CD4-positive, alpha-beta T cell (primary cell): ENCODE measurements at regions not wholly inside any gene's neighbourhood (a gene's known extent, or its start where the extent isn't known, plus 50 kb on each side); places are given as distances from the start of the nearest gene placed in this dataset.

Source experiments
- ATAC-seq: fragments of 200-7000 bp; cut with Tn5 transposase; one replicate; pipeline ENCODE4 v1.10.0; 2022; ENCODE audit warnings: mild to moderate bottlenecking; ENCODE audit not compliant: poor library complexity
- CTCF ChIA-PET: fragments of 350-600 bp; sonication (Branson Sonifier 250); formaldehyde crosslinking; loops from one replicate; lab custom pipeline; 2021; ENCODE audit warnings: antibody characterized with exemption, inconsistent platforms; lab: Charles Lee
- POLR2A ChIA-PET: fragments of 350-600 bp; sonication (Branson Sonifier 250); formaldehyde crosslinking; loops from one replicate; lab custom pipeline; 2021; ENCODE audit warnings: antibody characterized with exemption, inconsistent platforms; lab: Charles Lee
- DNase-seq, 14 experiments: peaks; one replicate each; pipeline ENCODE4 v3.0.0-alpha.2; 2013 to 2020; ENCODE audit warnings: mixed read lengths in 2 of 14
- H3K27ac ChIP-seq, 2 donors: one replicate each; pipeline versions ENCODE4 v1.5.1 to v1.7.0; 2013; ENCODE audit warnings: low read length in 2 of 2, low read depth in 1 of 2, mild to moderate bottlenecking in 1 of 2
- H3K27me3 ChIP-seq, 2 experiments: 1 replicate in 1 of 2; 2 replicates in 1 of 2; pipeline versions ENCODE4 v1.6.1 to v1.7.0; 2013; ENCODE audit warnings: low read length in 2 of 2, control low read depth in 1 of 2, mild to moderate bottlenecking in 1 of 2, moderate library complexity in 1 of 2; ENCODE audit not compliant: insufficient read depth in 2 of 2, control insufficient read depth in 1 of 2
- H3K36me3 ChIP-seq: one replicate; pipeline ENCODE4 v1.6.1; 2013; ENCODE audit warnings: low read length, control low read depth; ENCODE audit not compliant: insufficient read depth
- H3K4me1 ChIP-seq: one replicate; pipeline ENCODE4 v1.6.1; 2013; ENCODE audit warnings: low read length, control low read depth; ENCODE audit not compliant: insufficient read depth
- H3K4me3 ChIP-seq: one replicate; pipeline ENCODE4 v1.5.1; 2013; ENCODE audit warnings: mild to moderate bottlenecking, low read length, moderate library complexity
- H3K9me3 ChIP-seq, 2 experiments: 1 replicate in 1 of 2; 2 replicates in 1 of 2; pipeline versions ENCODE4 v1.6.1 to v1.7.0; 2013; ENCODE audit warnings: low read length in 2 of 2, mild to moderate bottlenecking in 2 of 2, control low read depth in 1 of 2, moderate library complexity in 1 of 2; ENCODE audit not compliant: control insufficient read depth in 1 of 2, insufficient read depth in 1 of 2
- H3K27ac Mint-ChIP-seq: one replicate; pipeline ENCODE4 v1.8.0; 2020; ENCODE audit warnings: mixed read lengths
- H3K27me3 Mint-ChIP-seq: one replicate; pipeline ENCODE4 v1.8.0; 2021; ENCODE audit warnings: mixed read lengths
- H3K36me3 Mint-ChIP-seq: one replicate; pipeline ENCODE4 v1.8.0; 2021; ENCODE audit warnings: low read depth, mixed read lengths
- H3K4me1 Mint-ChIP-seq: one replicate; pipeline ENCODE4 v1.8.0; 2021; ENCODE audit warnings: low read depth, mixed read lengths
- H3K4me3 Mint-ChIP-seq: one replicate; pipeline ENCODE4 v1.8.0; 2020; ENCODE audit warnings: mild to moderate bottlenecking, mixed read lengths
- H3K9me3 Mint-ChIP-seq: one replicate; pipeline ENCODE4 v1.8.0; 2020; ENCODE audit warnings: mixed read lengths
- intact Hi-C, 2 experiments: fragments of 100-400 bp; cut with DNase I in 1 of 2; cut with micrococcal nuclease in 1 of 2; formaldehyde crosslinking; loops; one replicate each; pipeline versions ENCODE4 v1.15.1 to v1.9.0; 2023 to 2025; cut with DNase I, micrococcal nuclease
- TF ChIP-seq, protein P1 (sequence below): fragments of 200-600 bp; IDR thresholded peaks from one replicate; pipeline ENCODE4 v1.8.0; 2022; ENCODE audit warnings: antibody characterized with exemption, mild to moderate bottlenecking

DNA sequence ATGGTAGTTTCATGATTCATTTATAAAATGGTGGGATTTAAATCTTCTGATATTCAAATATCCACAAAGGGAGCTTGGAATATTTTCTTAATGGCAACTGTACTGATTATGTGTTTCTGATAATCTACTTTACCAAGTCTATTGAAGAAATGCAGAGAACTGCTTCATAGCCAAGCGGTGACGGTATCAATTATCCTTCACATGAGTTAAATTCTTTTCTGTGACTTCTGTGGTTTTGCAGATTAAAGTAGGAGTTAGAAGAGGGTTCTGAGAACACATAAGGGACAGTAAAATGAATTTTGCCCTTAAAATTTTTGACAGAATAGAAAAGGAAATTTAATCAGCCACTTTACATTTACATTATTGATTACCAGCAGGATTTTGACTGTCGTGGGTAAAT lies 563.2 kb downstream of the GBE1 start:
- Mint-ChIP-seq H3K27ac (no peak overlapping the region), H3K27me3 (no peaks in the 10 kb centered on the region), H3K4me1 (no peaks in the 10 kb centered on the region), H3K4me3 (no peak overlapping the region), H3K36me3 (no peaks in the 10 kb centered on the region), H3K9me3 (peaks cover 9% of the 10 kb centered on the region)
- TF ChIP-seq, protein P1, sequence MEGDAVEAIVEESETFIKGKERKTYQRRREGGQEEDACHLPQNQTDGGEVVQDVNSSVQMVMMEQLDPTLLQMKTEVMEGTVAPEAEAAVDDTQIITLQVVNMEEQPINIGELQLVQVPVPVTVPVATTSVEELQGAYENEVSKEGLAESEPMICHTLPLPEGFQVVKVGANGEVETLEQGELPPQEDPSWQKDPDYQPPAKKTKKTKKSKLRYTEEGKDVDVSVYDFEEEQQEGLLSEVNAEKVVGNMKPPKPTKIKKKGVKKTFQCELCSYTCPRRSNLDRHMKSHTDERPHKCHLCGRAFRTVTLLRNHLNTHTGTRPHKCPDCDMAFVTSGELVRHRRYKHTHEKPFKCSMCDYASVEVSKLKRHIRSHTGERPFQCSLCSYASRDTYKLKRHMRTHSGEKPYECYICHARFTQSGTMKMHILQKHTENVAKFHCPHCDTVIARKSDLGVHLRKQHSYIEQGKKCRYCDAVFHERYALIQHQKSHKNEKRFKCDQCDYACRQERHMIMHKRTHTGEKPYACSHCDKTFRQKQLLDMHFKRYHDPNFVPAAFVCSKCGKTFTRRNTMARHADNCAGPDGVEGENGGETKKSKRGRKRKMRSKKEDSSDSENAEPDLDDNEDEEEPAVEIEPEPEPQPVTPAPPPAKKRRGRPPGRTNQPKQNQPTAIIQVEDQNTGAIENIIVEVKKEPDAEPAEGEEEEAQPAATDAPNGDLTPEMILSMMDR: no peak
- Histone ChIP-seq H3K27ac (no peak overlapping the region), H3K4me1 (no peaks in the 10 kb centered on the region), H3K36me3 (no peaks in the 10 kb centered on the region), H3K4me3 (no peak overlapping the region), H3K27me3 (no peaks in the 10 kb centered on the region), H3K9me3 (peaks cover 0 to 5% of the 10 kb centered on the region in 2 experiments)
- ChIA-PET POLR2A (no interaction called here), CTCF (no interaction called here)
- no peak for DNase-seq
- no peak for ATAC-seq
- intact Hi-C loops: no loop called here

DNA sequence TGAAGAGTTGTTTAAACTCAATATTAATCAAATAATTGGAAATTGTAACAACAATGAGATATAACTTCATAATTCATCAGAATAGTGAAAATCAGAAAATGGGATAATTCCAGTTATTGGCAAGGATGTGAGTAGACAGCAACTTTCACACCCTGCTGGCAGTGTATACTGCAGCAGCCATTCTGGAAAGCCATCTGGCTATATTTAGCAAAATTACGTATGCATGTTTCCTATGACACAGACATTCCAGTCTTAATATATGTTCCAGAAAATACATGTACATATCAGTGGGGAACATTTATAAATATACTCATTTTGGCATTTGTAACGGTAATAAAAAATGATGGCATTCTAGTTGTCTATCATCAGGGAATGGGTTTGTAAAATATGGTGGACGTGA lies 564.1 kb downstream of the GBE1 start:
- Mint-ChIP-seq H3K27ac (no peak overlapping the region), H3K36me3 (no peaks in the 10 kb centered on the region), H3K9me3 (peaks cover 9% of the 10 kb centered on the region), H3K4me1 (no peaks in the 10 kb centered on the region), H3K27me3 (no peaks in the 10 kb centered on the region), H3K4me3 (no peak overlapping the region)
- ChIA-PET CTCF (no interaction called here), POLR2A (no interaction called here)
- TF ChIP-seq, protein P1: no peak
- ATAC-seq: no peak
- no peak overlapping the region for H3K4me3 ChIP-seq
- H3K4me1 ChIP-seq: no peaks in the 10 kb centered on the region
- peaks cover 0 to 5% of the 10 kb centered on the region in 2 experiments for H3K9me3 ChIP-seq
- no peaks in the 10 kb centered on the region for H3K36me3 ChIP-seq
- no peak overlapping the region for H3K27ac ChIP-seq
- H3K27me3 ChIP-seq: no peaks in the 10 kb centered on the region
- intact Hi-C loops: no loop called here
- no peak for DNase-seq

GRCh38 chr3:81195478-81195877 lies 566.0 kb downstream of the GBE1 start:
- Histone ChIP-seq H3K27ac (no peak overlapping the region), H3K4me1 (no peaks in the 10 kb centered on the region), H3K27me3 (no peaks in the 10 kb centered on the region), H3K36me3 (no peaks in the 10 kb centered on the region), H3K4me3 (no peak overlapping the region), H3K9me3 (peaks cover 0 to 7% of the 10 kb centered on the region in 2 experiments)
- no peak overlapping the region for H3K27ac Mint-ChIP-seq
- TF ChIP-seq, protein P1: no peak
- H3K9me3 Mint-ChIP-seq: peaks cover 9% of the 10 kb centered on the region
- intact Hi-C loops: no loop called here
- no peaks in the 10 kb centered on the region for H3K36me3 Mint-ChIP-seq
- DNase-seq (no peak), ATAC-seq (no peak)
- POLR2A ChIA-PET: no interaction called here
- no peak overlapping the region for H3K4me3 Mint-ChIP-seq
- no peaks in the 10 kb centered on the region for H3K4me1 Mint-ChIP-seq
- CTCF ChIA-PET: no interaction called here
- no peaks in the 10 kb centered on the region for H3K27me3 Mint-ChIP-seq
